HG02798 (cell line): ENCODE measurements at regions not wholly inside any gene's neighbourhood (a gene's known extent, or its start where the extent isn't known, plus 50 kb on each side); places are given as distances from the start of the nearest gene placed in this dataset.
"Not testable (repeated sequence)": the region's sequence is repeated elsewhere in the genome, so short reads cannot be mapped to it uniquely, and the experiment has no call there.

ENCODE experiments used
- ATAC-seq: cut with Tn5 transposase; IDR thresholded peaks from one replicate; pipeline ENCODE4 v1.9.1; 2021; ENCODE audit warnings: mild to moderate bottlenecking; ENCODE audit not compliant: unreplicated experiment, poor library complexity

DNA sequence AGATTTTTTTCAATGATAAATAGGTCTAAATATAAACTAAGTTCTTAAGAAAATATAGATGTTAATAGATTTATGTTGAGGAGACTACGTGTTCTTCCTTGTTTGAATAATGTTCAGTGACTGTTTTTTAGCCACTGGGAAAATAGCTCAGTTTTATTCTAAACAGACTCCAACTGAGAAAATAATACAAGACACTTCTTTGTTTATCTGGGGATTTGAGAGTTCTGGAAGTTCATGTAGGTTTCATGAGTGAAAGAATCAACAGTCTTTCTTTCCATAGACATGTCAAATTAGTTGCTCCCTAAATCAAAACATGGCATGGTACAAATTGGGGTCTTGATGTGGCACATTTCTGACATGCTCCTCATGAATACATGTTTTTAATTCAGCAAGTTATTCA lies 177.7 kb downstream of the MREG start:
- no peak for ATAC-seq

DNA sequence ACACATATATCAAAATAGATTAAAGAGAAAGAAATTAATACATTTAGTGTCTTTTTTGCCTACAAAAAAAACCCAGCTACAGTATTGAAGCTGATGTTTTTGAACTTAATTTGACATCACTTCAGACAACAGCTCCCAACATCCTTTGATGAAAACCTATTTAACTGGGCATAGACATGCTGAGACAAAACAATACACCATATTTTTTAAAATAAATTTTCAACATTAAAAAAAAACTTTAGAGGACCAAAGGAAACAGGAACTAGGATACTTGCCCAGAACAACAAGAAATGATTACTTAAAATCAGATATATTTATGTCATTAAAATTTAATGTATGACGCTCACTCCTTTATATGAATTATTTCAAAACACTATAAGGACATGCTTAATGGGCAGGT lies 178.1 kb downstream of the MREG start:
- ATAC-seq = no peak

DNA sequence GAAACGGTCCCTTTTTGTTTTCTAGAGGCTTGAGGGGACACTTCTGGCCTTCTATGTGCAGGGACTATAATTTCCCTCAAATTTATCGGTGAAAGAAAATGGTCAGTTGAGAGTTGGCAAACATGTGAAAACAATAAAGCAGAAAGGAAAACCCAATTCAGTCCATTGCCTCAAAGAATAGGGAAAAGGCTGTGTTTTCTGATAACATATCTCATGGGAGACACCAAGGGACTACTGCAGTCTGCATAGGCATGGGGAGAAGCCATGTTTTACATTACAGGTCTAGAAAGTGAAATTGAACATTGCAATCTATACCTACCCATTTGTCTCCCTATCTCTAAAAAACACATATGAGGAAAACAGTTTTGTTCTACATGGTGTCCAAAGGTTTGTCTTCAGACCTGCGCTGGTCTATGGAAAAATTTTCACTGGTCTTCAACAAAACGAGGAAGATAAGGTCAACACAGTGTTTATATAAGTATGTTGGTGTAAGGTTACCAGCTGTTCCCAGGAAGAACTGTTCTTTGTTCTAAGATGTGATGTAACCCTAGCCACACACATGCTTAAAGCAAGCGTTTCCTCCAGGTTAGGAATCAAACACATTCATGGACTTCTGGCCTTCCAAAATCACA lies 179.7 kb downstream of the MREG start:
- ATAC-seq = no peak

DNA sequence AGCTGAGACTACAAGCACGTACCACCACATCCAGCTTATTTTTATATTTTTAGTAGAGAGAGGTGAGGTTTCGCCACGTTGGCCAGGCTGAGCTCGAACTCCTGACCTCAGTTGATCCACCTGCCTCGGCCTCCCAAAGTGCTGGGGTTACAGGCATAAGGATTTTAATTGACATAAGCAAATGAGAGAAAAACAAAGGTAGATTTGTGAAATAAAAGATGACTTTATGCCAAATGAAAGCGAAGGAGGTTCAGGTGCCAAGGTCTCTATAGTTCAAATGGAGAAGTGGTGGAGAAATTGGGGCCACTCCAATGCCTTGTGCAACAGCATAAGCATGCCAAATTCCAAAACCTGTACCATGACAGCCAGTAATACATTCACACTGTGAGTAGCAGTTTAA lies 180.6 kb downstream of the MREG start:
- no peak for ATAC-seq

DNA sequence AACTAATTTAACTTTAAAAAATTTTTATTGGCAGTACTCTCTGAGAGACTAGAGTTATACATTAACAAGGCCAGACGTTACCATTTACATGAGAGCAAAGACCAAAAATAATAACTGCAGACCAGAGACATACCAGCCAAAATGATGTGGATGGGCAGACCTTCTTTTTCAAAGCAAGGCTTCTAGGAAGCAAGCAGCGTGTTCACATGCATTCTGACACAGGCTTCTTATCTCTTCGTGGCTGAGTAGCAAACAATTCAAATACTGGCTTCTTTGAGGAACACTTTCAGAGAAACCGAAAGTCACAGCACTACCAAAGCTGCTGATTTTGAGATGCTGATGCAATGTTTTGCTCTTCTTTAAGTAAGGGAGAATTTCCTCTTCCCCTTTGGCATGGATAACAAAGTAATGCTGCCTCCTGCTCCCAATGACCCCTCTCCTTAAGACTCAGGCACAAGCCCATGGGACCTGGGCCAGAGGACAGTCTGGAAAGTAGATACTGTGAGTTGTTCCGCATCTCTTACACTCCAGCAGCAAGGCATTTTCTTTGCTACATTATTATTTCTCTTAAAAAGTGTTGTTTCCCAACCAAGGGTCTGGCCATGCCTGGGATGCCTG lies 181.9 kb downstream of the MREG start:
- ATAC-seq = no peak

DNA sequence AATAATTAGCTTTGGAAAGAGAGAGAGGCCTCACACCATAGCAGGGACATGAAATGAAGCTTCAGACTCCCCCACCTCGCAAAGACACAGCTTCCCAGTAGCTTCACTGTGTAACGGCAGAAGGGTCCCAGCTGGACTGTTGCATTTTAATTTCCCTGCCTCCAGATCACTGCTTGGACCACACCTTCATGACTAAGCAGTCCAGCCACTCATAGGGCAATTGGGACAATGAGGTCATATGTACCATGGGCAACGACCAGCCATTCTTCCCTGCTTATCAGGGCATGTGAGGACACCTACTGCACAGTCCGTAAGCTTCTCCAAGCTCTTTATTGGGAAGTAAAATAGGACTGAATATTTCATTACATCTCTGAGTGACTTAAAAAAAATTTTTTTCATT lies 183.0 kb downstream of the MREG start:
- no peak for ATAC-seq

DNA sequence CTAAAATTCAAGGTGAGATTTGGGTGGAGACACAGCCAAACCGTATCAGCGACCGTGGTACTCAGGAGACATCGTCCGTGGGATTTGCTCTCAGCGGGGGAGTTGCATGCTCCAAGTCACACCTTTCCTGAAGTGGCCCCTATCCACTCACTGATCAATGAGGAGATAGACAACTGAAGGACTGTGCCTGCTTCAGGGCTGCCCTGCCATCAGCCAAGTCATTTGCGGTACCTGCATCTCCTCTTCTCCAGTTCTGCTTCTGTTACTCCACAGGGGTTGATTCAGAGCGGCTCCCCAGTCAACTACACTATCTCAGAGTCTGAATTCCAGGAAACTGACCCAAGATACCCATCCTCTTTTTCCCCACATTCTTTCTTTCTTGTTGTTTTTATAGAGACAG lies 184.1 kb downstream of the MREG start:
- no peak for ATAC-seq

DNA sequence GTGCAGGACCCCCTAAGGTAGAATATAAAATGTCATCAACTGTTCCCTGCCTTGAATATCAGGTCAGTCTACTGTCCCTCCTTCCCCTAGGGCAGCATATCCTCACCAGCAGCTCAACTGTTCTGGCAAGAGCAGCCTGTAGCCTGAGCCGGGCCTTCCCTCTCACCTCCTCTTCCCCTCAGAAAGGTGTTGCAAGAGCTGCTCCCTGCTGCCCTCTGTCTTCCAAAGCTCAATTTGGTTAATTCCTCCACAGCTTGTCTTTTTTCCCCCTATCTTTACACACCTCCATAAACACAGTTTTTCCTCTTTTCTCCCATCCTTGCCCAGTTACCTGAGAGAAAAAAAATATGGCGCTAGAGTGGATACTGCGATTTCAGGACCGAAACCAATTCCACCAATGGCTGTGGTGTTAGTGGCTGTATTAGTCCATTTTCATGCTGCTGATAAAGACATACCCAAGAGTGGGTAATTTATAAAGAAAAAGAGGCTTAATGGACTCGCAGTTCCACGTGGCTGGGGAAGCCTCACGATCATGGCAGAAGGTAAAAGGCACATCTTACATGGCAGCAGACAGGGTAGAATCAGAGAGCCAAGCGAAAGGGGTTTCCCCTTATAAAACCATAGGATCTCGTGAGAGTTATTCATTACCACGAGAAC lies 184.7 kb downstream of the MREG start:
- peak; percentile 95 for ATAC-seq

DNA sequence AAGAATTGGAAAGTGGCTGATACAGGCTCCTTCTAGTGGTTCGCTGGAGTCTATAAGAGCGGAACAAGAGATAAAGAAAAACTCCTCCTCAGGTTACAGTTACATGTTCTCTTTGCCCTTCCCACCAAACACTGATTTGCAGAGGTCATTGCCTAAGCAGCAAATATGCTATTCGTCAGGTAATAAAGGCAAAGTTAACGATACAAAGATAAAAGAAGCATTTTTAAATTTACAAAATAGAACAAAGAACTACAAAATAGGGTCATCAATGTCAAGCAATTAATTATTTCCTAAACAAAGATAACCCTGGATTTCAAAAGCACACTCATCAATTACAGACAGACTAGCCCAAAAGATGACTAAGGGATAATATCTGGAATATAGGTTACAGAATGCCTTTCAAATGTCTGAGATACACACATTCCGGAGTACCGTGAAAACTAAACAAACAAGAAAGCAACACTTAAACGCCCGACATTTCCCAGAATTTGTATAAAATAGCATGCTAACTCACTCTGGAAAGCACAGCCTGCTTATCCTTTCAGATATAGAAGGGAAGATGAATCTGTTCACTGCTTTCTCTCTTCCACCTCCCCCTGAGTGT lies 186.4 kb downstream of the MREG start:
- no peak for ATAC-seq

DNA sequence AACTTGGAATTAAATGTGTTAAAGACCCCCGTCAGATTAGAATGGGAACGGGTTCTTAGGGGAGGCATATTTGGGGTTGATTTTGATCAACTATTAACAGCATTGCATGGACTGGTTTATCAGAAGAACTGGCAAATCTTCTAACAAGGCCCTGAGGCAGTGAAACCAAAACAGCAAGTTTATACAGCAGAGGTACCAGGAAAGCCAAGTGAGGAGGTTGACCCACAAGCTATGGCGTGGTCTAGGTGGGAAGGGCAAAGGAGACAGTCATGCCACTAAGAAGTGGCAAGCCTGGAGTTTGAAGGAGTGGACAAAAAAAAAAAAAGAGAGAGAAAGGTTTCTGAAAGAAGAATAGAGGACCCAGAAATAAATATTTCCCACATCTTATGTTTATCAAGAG lies 187.0 kb downstream of the MREG start:
- no peak for ATAC-seq

DNA sequence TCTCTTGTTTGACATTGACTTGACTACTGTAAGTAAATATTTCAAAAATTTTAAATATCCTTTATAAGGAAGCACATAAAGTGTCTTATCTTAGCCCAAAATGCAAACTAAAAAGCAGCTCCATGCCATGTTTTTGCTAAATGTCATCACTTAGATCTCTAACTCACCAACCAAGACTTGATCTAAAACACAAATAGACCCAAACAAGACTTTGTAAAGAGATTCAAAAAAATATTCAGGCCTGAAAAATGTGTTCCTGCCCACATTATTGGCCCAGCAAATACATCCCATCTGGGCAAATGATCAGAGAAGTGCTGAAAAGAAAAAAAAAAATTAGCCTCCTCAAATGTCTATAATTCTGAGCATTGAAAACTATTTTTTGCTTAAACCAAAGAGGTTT lies 187.6 kb downstream of the MREG start:
- no peak for ATAC-seq

DNA sequence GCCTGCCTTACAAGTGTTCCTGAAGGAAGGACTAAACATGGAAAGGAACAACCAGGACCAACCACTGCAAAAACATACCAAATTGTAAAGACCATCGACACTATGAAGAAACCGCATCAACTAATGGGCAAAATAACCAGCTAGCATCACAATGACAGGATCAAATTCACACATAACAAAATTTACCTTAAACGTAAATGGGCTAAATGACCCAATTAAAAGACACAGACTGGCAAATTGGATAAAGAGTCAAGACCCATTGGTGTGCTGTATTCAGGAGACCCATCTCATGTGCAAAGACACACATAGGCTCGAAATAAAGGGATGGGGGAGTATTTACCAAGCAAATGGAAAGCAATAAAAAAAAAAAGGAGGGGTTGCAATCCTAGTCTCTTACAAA lies 192.1 kb downstream of the MREG start:
- not testable (repeated sequence) for ATAC-seq

DNA sequence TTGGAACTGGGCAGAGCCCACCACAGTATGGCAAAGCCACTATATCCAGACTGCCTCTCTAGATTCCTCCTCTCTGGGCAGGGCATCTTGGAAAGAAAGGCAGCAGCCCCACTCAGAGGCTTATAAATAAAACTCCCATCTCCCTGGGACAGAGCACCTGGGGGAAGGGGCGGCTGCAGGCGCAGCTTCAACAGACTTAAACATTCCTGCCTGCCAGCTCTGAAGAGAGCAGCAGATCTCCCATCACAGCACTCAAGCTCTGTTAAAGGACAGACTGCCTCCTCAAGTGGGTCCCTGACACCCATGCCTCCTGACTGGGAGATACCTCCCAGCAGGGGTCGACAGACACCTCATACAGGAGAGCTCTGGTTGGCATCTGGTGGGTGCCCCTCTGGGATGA lies 193.6 kb downstream of the MREG start:
- ATAC-seq = not testable (repeated sequence)

DNA sequence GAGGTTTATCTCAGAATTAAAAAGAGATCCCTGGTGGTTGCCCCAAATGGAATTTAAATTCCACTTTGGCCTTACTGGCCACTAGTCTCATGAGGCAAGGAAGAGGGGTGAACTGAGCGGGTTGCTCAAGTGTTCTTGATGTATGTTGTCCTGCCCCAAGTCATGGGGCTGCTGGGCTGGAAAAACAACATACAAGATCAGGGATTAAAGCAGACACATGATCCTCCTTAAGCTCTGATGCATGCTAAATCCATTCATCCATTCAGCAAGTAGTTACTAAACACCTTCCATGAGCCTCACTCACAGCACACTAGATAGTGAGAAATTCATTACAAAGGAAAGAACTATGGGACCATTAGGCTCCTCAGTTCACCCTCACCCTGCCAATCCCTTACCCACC lies 196.3 kb downstream of the MREG start:
- no peak for ATAC-seq

DNA sequence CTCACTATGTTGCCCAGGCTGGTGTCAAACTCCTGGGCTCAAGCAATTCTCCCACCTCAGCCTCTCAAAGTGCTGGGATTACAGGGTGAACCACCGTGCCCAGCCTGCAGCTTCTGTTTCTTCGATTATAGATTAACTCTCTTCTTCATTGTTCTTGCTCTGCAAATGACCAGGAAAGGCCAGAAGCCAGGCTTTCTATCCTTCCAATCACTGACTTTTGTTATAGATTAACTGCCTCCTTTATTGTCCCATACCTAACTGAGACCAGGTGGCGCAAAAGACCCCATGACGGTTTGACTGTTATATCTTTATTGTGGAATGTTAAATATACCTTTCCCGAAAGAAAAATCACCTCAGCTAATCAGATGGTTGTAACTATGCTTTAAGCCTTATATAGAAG lies 196.9 kb downstream of the MREG start:
- no peak for ATAC-seq

DNA sequence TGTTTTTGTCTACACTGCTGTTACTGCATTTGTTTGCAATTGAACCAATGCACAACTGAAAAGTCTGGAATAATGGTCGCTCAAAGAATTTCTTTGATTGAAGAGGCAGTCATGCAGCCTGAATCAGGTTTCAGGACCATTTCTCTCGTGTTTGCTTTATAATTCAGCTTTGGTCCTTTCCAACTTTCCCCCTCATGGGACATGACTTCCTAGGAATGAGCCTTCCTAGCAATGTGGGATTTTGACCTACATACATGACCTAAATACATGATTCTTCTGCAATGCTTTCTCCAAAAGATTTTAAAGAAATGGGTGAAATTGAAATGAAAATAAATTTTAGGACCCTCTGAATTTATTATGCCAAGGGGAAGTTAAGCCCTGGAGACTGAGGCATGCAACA lies 197.4 kb downstream of the MREG start:
- no peak for ATAC-seq

DNA sequence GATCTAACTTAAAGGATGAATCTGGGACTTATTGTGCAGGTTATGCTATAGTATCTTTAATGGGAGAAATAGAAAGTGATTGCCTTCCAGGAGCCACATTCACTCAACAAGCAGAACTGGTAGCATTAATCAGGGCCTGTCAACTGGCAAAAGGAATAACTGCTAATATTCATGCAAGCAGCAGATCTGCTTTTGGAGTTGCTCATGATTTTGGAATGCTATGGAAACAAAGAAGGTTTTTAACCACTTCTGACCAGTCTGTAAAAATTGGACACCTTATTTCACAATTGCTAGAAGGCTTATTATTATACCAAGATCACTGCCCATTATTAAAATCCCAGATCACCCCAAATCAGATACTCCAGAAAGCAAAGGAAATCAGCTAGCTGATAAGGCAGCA lies 200.4 kb downstream of the MREG start:
- ATAC-seq = no peak

DNA sequence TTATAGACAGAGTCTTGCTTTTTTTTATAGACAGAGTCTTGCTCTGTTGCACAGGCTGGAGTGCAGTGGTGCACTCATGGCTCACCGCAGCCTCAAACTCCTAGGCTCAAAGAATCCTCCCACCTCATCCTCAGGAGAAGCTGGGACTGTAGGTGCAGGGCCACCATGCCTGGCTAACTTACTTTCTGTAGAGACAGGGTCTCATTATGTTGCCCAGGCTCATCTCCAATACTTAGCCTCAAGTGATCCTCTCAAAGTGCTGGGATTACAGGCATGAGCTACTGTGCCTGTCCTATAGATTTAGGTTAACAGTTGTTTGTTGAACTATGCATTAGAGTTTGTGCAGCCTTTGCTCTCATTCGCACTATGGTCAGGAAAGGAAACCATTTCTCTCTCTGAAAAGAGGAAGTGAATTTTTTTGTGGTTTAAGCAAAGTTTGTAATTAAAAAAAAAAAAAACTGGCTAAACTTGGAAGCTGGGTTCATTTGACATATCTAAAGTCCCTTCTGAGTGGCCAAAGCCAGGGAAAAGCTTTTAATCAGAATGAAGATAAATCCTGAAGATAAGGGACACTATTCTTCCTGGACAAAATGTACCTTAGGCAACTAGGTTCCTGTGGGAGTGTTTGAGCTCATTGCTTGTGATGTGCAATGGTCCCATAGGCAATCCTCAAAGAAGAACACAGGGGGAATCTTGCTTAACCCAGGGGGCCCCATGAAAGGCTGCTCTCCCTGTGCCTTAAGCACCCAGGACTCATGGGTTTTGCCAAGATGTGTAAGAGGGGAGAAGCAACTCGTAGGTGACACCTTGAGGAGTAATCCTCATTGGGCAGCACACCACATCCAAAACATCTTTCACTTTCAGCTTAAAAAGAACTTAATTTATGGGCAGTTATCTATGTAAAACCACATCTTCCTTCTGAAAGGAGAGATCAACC lies 201.7 kb downstream of the MREG start:
- ATAC-seq = peak; percentile 95

DNA sequence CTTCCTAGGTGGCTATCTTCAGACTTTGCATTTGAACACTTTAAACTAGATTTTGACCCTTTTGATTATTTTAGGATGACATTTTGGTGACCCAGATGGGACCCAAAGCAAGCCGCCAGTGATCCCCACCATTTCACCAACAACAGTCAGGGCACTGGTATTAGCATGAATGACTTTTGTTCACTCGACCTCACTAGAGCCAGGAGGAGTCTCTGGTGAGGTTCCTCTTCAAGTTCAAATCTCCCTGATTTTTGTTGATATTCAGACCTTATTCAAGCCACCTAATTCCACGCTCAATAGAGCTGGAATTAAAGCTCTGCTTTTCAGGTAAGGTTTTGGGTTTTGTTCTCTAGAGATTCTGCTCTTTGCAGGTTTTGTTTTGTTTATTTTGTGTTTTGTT lies 202.3 kb downstream of the MREG start:
- ATAC-seq = peak; percentile 15

DNA sequence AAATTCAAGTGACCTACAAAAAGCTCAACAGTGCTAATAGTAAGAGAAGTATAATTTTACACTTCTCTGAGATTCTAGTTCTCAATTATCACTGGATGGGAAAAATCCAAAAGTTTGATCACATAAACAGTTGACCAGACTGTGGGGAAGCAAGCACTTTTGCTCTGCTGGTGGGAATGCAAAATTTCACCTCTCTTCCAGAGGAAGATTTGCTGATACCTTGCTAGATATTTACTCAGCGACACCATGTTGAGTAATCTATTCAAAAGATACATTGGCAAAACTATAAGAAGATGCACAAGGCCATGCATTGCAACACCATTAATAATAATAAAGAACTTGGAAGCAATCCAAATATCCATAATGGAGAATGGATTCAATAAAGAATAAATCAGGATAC lies 204.4 kb downstream of the MREG start:
- ATAC-seq = no peak

DNA sequence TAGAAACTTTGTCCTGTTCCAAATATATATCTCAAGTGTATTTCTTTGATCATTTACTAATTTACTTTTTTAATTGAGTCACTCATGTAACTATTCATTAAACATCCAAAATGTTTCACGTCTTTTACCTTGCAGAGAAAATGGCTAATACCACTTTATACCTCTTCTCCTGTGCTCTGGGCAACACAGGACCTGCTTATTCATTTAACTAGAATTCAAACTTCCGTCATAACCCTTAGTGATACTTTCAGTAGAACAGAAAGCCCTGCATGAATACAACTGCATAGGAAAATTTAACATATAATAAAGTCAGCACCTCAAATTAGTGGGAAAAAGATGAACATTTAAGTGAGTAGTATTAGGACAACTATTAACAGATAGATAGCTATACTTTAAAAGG lies 205.2 kb downstream of the MREG start:
- ATAC-seq = no peak
